ENCODE measurements at regions not wholly inside any gene's neighbourhood (a gene's known extent, or its start where the extent isn't known, plus 50 kb on each side); places are given as distances from the start of the nearest gene placed in this dataset.
A peak's percentile ranks its signal among the peaks of the same experiment; 100 is the strongest.

DNA sequence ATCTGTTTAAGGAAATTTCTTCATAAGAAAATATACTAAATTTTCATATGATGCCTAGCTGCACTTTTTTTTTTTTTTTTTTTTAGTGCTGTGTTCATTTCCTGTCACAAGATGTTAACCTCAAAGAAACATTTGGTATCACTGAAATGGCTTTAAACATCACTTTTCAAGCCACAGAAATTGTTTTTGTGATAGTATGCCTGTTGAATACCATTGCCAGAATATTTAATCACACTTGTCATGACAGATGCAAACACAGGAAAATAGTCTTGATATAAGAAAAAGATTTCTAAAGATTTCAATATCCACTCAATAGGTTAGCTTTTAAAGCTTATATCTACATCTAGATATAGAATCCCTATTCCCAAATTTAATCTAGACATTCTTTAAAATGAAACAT, 608.5 kb upstream of the AGTR1 start:
- peak in 1 of 5 experiments; percentile 3 for DNase-seq

- DNase-seq, result no peak
Observed at GRCh38 chr3:148090156-148090555, 607.5 kb upstream of the AGTR1 start.

GRCh38 chr3:148092624-148093347, 604.9 kb upstream of the AGTR1 start:
- no peak for DNase-seq

DNA sequence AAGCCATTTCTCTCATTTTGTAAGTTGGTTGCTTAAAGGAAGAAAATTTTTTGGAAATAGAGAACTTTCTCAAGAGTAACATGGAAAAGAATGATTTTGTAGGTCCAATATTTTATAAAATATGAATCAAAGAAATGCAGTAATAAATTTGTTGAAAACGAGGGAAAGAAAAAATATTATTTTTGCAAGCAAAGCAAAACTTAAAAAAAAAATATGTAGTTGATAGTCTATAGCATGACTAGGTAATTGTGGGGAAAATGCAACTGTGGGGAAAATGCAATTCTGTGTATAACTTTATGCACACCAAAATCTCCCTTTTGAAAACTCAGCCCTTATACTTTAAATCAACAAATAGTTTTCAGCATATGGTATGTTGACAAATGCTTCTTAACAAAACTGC, 604.0 kb upstream of the AGTR1 start:
- DNase-seq, result no peak

GRCh38 chr3:148095962-148096361, 601.7 kb upstream of the AGTR1 start:
- DNase-seq, result no peak

GRCh38 chr3:148100476-148100875, 597.2 kb upstream of the AGTR1 start:
- no peak for DNase-seq

GRCh38 chr3:148101061-148101460, 596.6 kb upstream of the AGTR1 start:
- DNase-seq, result no peak

- DNase-seq, result no peak
Observed at GRCh38 chr3:148102156-148102555, 595.5 kb upstream of the AGTR1 start.

- no peak for DNase-seq
Observed at GRCh38 chr3:148106062-148106461, 591.6 kb upstream of the AGTR1 start.

GRCh38 chr3:148126956-148127355, 570.7 kb upstream of the AGTR1 start:
- no peak for DNase-seq

DNA sequence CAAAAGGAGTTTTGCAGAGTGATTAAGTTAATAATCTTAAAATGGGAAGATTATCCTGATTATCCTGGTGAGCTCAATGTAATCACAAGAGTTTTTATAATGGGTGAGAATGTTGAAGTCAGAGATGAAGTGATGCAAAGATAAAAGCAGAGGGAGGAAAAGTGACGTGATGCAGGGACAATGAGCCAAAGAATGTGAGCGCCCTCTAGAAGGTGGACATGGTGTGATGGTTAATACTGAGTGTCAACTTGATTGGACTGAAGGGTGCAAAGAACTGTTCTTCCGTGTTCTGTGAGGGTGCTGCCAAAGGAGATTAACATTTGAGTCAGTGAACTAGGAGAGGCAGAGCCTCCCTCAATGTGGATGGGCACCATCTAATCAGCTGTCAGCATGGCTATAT, 569.6 kb upstream of the AGTR1 start:
- DNase-seq, result no peak

DNA sequence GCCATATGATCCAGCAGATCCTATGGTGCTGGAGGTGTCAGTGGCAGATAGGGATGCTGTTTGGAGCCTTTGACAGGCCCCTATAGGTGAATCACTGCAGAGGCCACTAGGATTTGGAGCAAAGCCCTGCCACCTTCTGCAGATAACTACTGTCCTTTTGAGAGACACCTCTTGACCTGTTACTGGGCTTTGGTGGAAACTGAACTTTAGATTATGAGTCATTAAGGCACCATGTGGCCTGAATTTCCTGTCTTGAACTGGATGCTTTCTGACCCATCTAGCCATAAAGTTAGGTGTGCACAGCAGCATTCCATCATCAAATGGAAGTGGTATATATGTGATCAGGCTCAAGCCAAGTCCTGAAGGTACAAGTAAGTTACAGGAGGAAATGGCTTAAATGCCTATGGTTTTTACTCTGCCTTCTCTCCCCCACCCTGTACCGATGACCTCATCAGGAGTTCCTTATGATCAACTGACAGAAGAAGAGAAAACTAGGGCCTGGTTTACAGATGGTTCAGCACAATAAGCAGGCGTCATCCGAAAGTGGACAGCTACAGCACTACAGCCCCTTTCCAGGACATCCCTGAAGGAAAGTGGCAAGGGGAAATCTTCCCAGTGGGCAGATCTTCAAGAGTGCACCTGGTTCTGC, 565.6 kb upstream of the AGTR1 start:
- DNase-seq, result no peak

DNA sequence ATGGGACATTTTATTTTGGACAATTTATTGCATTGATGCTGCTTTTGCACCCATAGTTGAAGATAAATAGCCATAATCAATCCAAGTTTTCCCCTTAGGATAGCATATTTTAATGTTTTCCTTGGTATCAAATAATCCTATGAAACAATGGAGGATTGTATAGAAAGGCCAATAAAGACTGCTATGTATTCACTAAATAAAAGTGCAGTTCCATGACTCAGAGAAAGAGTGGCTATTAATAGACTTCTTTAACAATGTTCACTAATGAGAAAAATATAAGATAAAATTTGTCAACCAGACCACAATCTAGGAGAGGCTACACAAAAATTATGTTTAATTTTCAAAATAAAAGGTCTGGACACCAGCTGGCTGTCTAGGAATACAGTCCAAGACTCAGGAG, 560.9 kb upstream of the AGTR1 start:
- DNase-seq, result no peak

DNA sequence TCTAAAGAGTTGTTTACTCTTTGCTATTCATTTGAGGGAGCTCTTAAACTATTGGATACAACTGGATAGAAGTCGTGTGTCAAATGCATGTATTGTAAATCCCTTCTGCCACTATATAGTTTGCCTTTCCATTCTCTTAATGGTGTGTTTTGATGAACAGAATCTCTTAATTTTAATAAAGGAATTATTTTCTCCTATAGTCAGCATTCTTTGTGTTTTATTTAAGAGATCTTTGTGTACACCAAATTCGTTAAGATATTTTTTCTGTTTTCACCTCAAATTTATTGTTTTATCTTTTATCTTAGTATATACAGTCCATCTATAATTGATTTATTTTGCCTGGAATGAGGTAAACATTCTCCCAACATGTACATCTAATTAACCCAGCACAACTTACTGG, 551.5 kb upstream of the AGTR1 start:
- DNase-seq, result no peak

- DNase-seq, result no peak
Observed at GRCh38 chr3:148146947-148147826, 550.5 kb upstream of the AGTR1 start.

DNA sequence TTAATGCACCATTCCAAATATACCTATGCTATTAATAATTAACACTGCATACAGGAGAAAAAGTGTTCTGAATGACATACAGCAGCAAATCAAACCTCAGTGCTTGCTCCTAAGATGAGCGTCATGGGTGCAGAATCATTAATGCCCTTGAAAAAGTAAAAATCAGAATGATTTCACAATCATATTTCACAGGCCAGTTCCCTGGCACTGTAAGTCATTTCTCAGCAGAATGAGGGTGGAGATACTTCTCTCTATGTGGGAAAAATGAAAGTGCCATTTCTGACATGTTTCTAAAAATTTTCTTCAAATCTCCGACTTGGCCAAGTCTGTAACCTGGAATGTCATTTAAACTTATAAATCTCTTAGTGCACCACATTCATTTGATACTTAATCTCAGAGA, 549.8 kb upstream of the AGTR1 start:
- DNase-seq, result no peak

GRCh38 chr3:148149556-148149955, 548.1 kb upstream of the AGTR1 start:
- no peak for DNase-seq

DNA sequence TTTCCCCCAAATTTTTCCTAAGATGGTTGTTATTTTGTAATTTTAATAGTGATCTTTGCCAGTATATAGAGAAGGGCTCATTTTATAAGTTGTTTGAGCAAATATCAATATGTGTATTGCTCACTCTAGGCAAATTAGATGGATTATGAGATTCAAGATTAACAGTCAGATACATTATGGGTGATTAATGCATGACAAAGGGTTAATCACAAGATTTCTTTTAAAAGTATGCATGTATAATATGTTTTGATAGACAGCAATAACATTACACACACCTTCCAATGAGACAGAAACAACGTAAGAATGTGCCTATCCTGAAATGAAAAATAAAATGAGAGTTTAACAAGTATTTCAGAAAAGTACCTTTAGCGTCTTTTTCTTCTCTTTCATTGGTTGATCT, 547.6 kb upstream of the AGTR1 start:
- no peak for DNase-seq

DNA sequence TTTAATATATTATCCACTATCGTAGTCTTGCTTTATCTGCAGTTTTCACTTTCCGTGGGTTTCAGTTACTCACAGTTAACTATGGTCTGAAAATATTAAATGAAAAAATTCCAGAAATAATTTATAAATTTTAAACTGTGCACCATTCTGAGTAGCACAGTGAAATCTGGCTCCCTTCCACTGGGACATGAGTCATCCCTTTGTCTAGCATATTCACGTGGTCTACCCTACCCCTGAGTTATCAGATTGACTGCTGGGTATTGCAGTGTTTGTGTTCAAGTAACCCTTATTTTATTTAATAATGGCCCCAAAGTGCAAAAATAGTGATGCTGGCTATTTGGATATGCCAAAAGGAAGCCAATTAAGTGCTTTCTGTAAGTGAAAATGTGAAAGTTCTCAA, 539.5 kb upstream of the AGTR1 start:
- no peak for DNase-seq

DNA sequence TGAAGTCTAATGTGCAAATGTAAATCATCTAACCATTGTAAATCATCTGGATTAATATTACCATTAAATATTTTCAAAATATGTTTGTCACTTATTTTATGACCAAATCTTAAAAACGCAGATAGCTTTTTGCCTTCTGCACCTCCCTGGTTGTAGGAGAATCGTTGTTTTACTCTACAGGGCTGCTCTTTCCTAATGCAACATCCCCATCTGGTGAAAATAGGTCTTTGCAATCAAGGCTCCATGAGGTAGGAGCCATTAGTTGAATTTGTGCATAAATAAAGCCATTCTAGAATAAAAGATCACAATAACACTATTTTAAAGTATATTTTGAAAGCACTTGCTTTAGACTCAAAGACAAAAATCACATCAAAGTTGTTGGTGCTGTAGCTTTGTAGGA, 535.6 kb upstream of the AGTR1 start:
- DNase-seq, result no peak

GRCh38 chr3:148168347-148168746, 529.4 kb upstream of the AGTR1 start:
- DNase-seq, result no peak

DNA sequence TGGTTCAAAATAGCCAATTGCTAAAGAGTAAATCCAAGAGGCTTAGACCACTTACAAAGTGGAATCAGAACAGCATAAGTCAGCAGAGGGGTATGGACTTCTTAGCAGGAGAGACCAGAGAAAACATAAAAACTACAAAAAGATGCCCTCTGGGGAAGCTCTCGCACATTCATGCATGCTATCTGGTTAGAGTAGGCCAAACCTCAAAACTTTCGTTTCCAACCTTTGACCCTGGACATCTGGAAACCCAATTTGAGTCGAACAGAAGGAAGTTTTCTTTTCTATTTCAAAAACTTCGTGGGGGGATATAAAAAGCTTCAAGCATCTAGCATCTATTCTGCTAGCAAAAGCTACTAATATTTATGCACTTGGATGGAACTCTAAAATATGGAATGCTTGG, 523.9 kb upstream of the AGTR1 start:
- DNase-seq, result no peak

- no peak for DNase-seq
Observed at GRCh38 chr3:148175214-148175613, 522.5 kb upstream of the AGTR1 start.

DNA sequence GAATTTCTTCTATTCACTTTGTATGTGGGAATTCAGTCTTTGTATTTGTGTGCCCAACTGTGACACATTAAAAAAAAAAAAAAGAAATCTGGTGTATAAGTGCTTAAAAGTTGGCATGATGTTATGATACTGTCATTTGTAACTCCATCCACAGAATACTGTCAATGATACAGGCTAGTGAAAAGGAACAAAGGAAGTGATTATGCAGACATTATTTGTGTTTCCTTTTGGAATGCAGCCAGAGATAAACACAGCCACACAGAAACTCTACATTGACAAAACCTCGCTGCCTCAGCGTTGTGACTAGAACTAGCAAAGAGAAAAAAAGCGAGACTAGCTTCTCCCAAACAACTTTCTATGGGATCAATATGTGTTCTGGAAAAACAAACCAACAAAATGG, 519.2 kb upstream of the AGTR1 start:
- no peak for DNase-seq
